K562 (cell line): ENCODE measurements at regions not wholly inside any gene's neighbourhood (a gene's known extent, or its start where the extent isn't known, plus 50 kb on each side); places are given as distances from the start of the nearest gene placed in this dataset.
A peak's percentile ranks its signal among the peaks of the same experiment; 100 is the strongest.

Source experiments
- CBX1 ChIP-seq: sonication (generic); IDR thresholded peaks from 2 replicates; pipeline ENCODE4 v1.6.1; 2016; ENCODE audit warnings: antibody characterized with exemption, low read depth, mild to moderate bottlenecking
- KAT8 ChIP-seq: fragments of 450-650 bp; IDR thresholded peaks from 2 replicates; pipeline ENCODE4 v1.6.1; 2016; ENCODE audit warnings: low read depth, mild to moderate bottlenecking
- MED1 ChIP-seq: sonication (generic); formaldehyde crosslinking; IDR thresholded peaks from 2 replicates; pipeline ENCODE4 v1.8.1; 2023; ENCODE audit warnings: missing genetic modification reagents, borderline replicate concordance
- MTA1 ChIP-seq: fragments of 450-650 bp; IDR thresholded peaks from 2 replicates; pipeline ENCODE4 v1.6.1; 2017; ENCODE audit warnings: borderline replicate concordance
- RNF219 ChIP-seq: fragments of 250-450 bp; sonication (Bioruptor Pico); IDR thresholded peaks from 2 replicates; pipeline ENCODE4 v1.5.0; 2022; ENCODE audit warnings: mild to moderate bottlenecking
- SNRNP70 ChIP-seq: fragments of 200-400 bp; formaldehyde crosslinking; optimal IDR thresholded peaks from 2 replicates; pipeline ENCODE3; 2017; ENCODE audit warnings: low read depth, low read length
- SOX6 ChIP-seq: fragments of 450-650 bp; IDR thresholded peaks from 2 replicates; pipeline ENCODE4 v1.6.1; 2014; ENCODE audit warnings: mild to moderate bottlenecking
- U2AF2 ChIP-seq: fragments of 200-400 bp; formaldehyde crosslinking; optimal IDR thresholded peaks from 2 replicates; pipeline ENCODE3; 2017; ENCODE audit warnings: low read depth, mild to moderate bottlenecking, low read length
- ZKSCAN3 ChIP-seq: fragments of 250-450 bp; sonication (Bioruptor Pico); IDR thresholded peaks from 2 replicates; pipeline ENCODE4 v1.4.0; 2020
- ZNF561 ChIP-seq: fragments of 450-650 bp; formaldehyde crosslinking; conservative IDR thresholded peaks from 2 replicates; pipeline ENCODE4 v1.4.0; 2020; ENCODE audit warnings: mild to moderate bottlenecking, moderate library complexity
- ZNF695 ChIP-seq: fragments of 450-650 bp; formaldehyde crosslinking; IDR thresholded peaks from 2 replicates; pipeline ENCODE4 v1.4.0; 2020; ENCODE audit warnings: mild to moderate bottlenecking, moderate library complexity
- TF ChIP-seq, protein P1 (sequence below): fragments of 450-650 bp; IDR thresholded peaks from 2 replicates; pipeline ENCODE4 v1.6.1; 2016; ENCODE audit warnings: mild to moderate bottlenecking, moderate library complexity
- TF ChIP-seq, protein P2 (sequence below): sonication (generic); formaldehyde crosslinking; IDR thresholded peaks from 2 replicates; pipeline ENCODE4 v1.8.1; 2023; ENCODE audit warnings: mild to moderate bottlenecking, missing genetic modification reagents

GRCh38 chr10:78972947-78973900 lies 95.5 kb upstream of the ZMIZ1 start (continued):
- TF ChIP-seq, protein P1, sequence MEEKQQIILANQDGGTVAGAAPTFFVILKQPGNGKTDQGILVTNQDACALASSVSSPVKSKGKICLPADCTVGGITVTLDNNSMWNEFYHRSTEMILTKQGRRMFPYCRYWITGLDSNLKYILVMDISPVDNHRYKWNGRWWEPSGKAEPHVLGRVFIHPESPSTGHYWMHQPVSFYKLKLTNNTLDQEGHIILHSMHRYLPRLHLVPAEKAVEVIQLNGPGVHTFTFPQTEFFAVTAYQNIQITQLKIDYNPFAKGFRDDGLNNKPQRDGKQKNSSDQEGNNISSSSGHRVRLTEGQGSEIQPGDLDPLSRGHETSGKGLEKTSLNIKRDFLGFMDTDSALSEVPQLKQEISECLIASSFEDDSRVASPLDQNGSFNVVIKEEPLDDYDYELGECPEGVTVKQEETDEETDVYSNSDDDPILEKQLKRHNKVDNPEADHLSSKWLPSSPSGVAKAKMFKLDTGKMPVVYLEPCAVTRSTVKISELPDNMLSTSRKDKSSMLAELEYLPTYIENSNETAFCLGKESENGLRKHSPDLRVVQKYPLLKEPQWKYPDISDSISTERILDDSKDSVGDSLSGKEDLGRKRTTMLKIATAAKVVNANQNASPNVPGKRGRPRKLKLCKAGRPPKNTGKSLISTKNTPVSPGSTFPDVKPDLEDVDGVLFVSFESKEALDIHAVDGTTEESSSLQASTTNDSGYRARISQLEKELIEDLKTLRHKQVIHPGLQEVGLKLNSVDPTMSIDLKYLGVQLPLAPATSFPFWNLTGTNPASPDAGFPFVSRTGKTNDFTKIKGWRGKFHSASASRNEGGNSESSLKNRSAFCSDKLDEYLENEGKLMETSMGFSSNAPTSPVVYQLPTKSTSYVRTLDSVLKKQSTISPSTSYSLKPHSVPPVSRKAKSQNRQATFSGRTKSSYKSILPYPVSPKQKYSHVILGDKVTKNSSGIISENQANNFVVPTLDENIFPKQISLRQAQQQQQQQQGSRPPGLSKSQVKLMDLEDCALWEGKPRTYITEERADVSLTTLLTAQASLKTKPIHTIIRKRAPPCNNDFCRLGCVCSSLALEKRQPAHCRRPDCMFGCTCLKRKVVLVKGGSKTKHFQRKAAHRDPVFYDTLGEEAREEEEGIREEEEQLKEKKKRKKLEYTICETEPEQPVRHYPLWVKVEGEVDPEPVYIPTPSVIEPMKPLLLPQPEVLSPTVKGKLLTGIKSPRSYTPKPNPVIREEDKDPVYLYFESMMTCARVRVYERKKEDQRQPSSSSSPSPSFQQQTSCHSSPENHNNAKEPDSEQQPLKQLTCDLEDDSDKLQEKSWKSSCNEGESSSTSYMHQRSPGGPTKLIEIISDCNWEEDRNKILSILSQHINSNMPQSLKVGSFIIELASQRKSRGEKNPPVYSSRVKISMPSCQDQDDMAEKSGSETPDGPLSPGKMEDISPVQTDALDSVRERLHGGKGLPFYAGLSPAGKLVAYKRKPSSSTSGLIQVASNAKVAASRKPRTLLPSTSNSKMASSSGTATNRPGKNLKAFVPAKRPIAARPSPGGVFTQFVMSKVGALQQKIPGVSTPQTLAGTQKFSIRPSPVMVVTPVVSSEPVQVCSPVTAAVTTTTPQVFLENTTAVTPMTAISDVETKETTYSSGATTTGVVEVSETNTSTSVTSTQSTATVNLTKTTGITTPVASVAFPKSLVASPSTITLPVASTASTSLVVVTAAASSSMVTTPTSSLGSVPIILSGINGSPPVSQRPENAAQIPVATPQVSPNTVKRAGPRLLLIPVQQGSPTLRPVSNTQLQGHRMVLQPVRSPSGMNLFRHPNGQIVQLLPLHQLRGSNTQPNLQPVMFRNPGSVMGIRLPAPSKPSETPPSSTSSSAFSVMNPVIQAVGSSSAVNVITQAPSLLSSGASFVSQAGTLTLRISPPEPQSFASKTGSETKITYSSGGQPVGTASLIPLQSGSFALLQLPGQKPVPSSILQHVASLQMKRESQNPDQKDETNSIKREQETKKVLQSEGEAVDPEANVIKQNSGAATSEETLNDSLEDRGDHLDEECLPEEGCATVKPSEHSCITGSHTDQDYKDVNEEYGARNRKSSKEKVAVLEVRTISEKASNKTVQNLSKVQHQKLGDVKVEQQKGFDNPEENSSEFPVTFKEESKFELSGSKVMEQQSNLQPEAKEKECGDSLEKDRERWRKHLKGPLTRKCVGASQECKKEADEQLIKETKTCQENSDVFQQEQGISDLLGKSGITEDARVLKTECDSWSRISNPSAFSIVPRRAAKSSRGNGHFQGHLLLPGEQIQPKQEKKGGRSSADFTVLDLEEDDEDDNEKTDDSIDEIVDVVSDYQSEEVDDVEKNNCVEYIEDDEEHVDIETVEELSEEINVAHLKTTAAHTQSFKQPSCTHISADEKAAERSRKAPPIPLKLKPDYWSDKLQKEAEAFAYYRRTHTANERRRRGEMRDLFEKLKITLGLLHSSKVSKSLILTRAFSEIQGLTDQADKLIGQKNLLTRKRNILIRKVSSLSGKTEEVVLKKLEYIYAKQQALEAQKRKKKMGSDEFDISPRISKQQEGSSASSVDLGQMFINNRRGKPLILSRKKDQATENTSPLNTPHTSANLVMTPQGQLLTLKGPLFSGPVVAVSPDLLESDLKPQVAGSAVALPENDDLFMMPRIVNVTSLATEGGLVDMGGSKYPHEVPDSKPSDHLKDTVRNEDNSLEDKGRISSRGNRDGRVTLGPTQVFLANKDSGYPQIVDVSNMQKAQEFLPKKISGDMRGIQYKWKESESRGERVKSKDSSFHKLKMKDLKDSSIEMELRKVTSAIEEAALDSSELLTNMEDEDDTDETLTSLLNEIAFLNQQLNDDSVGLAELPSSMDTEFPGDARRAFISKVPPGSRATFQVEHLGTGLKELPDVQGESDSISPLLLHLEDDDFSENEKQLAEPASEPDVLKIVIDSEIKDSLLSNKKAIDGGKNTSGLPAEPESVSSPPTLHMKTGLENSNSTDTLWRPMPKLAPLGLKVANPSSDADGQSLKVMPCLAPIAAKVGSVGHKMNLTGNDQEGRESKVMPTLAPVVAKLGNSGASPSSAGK = peak; percentile 88
- TF ChIP-seq MED1 (CRISPR knock-in tag) (no peak), ZKSCAN3 (no peak), CBX1 (0 out of 2 replicates have a peak, but pooled peaks have one; percentile 11), MTA1 (peak; percentile 82), ZNF561 (CRISPR knock-in tag) (0 out of 2 replicates have a peak, but pooled peaks have one; percentile 21), U2AF2 (no peak), RNF219 (CRISPR knock-in tag) (no peak), SOX6 (peak; percentile 44), KAT8 (no peak), SNRNP70 (no peak), ZNF695 (CRISPR knock-in tag) (peak; percentile 64; the same call in 1 of the 2 replicates)
- TF ChIP-seq, protein P2, sequence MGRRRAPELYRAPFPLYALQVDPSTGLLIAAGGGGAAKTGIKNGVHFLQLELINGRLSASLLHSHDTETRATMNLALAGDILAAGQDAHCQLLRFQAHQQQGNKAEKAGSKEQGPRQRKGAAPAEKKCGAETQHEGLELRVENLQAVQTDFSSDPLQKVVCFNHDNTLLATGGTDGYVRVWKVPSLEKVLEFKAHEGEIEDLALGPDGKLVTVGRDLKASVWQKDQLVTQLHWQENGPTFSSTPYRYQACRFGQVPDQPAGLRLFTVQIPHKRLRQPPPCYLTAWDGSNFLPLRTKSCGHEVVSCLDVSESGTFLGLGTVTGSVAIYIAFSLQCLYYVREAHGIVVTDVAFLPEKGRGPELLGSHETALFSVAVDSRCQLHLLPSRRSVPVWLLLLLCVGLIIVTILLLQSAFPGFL (CRISPR knock-in tag) = no peak
